ENCODE measurements at regions not wholly inside any gene's neighbourhood (a gene's known extent, or its start where the extent isn't known, plus 50 kb on each side); places are given as distances from the start of the nearest gene placed in this dataset.

GRCh38 chr3:70550723-70551319 is 238.4 kb upstream of the MDFIC2 start:
- DNase-seq: peak; percentile 62

GRCh38 chr3:70546679-70547078 is 234.2 kb upstream of the MDFIC2 start:
- no peak for DNase-seq

- no peak for DNase-seq
Measured at GRCh38 chr3:70543493-70543892, 231.1 kb upstream of the MDFIC2 start.

- no peak for DNase-seq
Measured at GRCh38 chr3:70539908-70540307, 227.5 kb upstream of the MDFIC2 start.

- DNase-seq: no peak
Measured at GRCh38 chr3:70532806-70533205, 220.4 kb upstream of the MDFIC2 start.

- DNase-seq: no peak
Measured at GRCh38 chr3:70531838-70532489, 219.5 kb upstream of the MDFIC2 start.

GRCh38 chr3:70531063-70531657 is 218.7 kb upstream of the MDFIC2 start:
- no peak for DNase-seq

- DNase-seq: no peak
Measured at GRCh38 chr3:70530626-70531025, 218.2 kb upstream of the MDFIC2 start.

GRCh38 chr3:70527026-70527425 is 214.6 kb upstream of the MDFIC2 start:
- DNase-seq: no peak

GRCh38 chr3:70519913-70520659 is 207.6 kb upstream of the MDFIC2 start:
- DNase-seq: peak; percentile 34

- DNase-seq: no peak
Measured at GRCh38 chr3:70519026-70519425, 206.6 kb upstream of the MDFIC2 start.

GRCh38 chr3:70518356-70518755 is 205.9 kb upstream of the MDFIC2 start:
- DNase-seq: peak; percentile 56

GRCh38 chr3:70517124-70517890 is 204.9 kb upstream of the MDFIC2 start:
- no peak for DNase-seq

GRCh38 chr3:70516076-70516475 is 203.6 kb upstream of the MDFIC2 start:
- DNase-seq: no peak

- DNase-seq: no peak
Measured at GRCh38 chr3:70507486-70507885, 195.0 kb upstream of the MDFIC2 start.

- no peak for DNase-seq
Measured at GRCh38 chr3:70506775-70507174, 194.3 kb upstream of the MDFIC2 start.

- no peak for DNase-seq
Measured at GRCh38 chr3:70501561-70501960, 189.1 kb upstream of the MDFIC2 start.

- no peak for DNase-seq
Measured at GRCh38 chr3:70488816-70489215, 176.4 kb upstream of the MDFIC2 start.

- no peak for DNase-seq
Measured at GRCh38 chr3:70488131-70488530, 175.7 kb upstream of the MDFIC2 start.

GRCh38 chr3:70486414-70487017 is 174.1 kb upstream of the MDFIC2 start:
- no peak for DNase-seq

- DNase-seq: no peak
Measured at GRCh38 chr3:70476174-70476573, 163.7 kb upstream of the MDFIC2 start.

Data from right hindlimb (tissue), 1 donor.